CD4-positive, alpha-beta T cell treated with Interleukin-15 for 4 hours (primary cell): ENCODE measurements at regions not wholly inside any gene's neighbourhood (a gene's known extent, or its start where the extent isn't known, plus 50 kb on each side); places are given as distances from the start of the nearest gene placed in this dataset.

Experiments
- DNase-seq: peaks from one replicate; pipeline ENCODE4 v3.0.0-alpha.2; 2020; ENCODE audit warnings: low spot score

DNA sequence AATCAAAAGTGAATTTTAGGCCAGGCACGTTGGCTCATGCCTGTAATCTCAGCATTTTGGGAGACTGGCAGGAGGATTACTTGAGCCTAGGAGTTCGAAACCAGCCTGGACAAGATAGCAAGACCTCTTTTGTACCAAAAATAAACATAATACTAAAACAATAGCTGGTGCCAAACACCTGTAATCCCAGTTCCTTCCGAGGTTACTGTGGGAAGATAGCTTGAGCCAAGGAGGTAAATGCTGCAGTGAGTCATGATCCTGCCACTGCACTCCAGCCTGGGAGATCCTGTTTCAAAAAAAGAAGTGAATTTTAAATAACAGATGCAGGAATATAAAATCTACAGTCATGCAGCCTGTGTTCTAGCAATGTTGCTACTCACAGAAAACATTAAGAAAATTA is 488.3 kb downstream of the PPARGC1A start:
- no peak for DNase-seq

DNA sequence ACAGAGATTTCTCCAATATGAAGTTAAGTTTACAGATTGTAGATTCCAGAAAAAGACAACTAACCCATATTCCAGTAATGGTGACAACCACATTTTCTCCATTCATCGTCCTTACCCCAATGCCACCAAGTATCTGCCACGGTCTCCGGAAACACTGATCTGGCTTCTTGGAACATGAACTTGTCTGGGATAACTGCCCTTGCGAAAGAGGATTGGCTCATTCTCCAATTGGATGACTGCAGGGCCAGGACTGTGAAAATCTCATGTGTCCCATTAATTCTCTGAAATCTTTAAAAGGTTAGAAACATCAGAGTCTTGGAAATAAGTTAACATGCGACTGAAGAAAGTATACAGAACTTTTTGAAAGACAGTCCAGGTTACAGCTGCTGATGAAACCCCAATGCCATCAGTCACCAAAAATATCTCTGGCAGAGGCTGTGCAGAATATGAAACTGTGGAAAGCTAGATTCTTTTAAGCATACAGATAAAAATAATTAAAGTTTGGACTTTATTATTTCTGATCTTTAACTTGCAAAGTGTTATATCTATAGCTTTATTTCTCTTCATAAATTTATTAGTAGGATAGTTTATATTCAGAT is 496.9 kb downstream of the PPARGC1A start:
- DNase-seq = no peak

DNA sequence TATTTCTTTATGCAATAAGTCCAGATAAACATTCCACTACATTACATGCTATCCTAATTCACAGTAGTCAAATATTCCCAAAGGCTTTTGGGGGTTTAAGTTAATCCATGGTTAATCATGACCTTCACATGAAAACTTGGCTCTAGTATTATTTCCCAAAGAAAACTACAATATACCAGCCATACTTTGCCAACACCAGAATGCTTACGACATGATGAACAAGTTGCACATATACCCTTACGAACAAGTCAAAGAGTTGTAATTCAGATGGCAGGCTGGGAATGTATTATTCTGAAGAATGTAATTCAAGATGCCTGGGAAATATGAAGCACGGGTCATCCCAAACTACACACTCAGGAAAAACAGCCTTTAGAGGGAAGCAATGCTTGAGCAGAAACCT is 499.6 kb downstream of the PPARGC1A start:
- DNase-seq = no peak

DNA sequence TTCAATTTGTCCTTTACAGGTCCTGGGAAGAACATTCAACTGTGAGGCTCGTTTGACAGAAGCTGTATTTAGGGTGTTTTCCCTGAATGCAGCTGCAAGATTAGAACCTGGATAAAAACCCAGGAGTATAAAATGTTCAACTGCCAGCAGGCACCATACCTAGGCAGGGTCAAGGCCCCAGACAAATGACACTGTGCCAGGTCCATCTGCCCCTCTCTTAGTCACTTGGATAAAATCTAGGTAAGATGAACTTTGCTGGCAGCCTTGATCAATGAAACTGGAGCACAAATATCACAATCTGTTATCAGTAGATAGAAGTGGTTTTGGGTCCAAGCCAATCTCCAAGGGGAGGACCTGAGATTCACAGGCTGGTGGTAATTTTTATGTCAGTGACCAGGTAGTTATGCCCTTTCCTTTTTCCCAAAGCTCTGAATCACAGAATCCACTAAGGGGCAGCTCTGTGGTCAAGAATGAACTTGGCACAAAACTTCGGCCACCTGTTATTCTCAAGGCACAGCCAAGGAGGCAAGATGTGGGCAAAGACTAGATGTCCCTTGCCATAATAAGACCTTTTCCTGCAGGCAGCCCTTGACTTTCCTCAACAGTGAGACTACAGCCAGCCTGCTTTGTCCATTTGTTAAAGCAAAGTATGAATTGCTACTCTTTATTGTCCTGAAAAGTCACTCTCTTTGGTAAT is 501.0 kb downstream of the PPARGC1A start:
- no peak for DNase-seq

DNA sequence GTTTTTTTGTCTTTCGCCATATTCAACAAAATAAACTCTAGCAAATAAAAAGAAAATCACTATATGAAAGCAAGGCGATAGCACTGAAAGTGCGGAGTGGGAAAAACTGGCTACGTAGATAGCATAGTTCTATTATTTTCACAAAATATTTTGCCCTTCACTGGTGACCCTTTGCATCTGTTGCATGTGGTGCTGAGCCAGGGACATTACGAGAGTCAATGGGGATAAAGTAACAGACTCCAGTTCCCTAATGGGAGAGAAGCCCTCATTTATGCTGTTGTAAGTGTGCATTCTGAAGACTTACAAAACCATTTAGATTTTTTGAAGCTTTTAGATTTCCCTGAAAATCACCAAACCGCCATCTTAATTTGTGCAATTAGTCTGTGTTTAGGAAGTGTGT is 501.6 kb downstream of the PPARGC1A start:
- no peak for DNase-seq

DNA sequence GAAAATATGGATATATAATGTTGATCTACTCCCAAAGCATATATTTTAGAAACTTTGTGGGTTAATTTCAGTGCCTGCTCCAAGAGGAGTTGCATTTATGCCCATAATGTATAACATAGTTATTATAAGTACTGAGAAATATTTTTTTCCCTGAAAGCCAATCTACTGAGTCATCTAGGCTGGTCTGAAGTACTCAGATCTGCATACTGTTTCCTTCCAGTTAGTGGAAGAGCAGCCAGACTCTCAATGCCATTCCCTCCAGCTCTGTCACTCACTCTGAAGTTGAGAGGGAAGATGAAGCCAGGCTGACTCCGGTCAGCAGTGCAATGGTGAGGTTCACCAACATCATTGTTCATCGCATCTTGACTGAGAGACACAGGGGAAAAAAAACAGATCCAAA is 505.1 kb downstream of the PPARGC1A start:
- no peak for DNase-seq

DNA sequence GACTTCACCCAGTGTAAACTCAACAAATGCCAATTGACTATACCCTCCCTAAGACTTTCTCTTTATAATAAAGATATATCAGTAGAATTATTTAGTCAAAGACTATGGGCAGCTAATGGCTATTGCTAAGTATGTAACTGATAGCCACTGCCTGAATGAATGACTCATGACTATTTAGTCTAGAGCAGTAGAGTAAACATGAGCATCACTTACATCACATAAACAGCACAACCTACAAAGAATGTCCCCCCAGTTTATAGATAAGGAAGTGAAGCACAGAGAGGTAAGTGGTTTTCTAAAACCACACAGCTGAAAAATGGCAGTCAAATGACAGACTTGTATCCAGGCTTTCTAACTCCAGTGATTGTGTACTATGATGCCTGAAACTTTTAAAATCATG is 507.0 kb downstream of the PPARGC1A start:
- DNase-seq = no peak

DNA sequence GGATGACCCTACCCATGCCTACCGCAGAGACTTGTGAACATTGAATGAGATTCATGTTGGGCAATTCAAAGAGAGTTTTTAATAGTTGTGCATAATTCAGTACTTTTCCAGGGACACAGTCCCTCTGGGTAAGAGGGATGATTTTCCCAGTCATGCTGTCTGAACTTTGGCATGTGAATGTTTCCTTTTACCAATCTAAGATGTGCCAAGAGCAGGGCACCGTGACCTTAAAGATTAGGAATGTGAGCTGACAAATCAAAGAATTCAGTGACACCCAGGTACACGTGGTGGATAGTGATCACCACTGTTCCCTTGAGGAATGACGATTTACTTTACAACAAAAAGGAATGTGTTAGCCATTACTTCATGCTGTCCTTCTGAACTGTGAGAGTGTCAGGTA is 515.6 kb downstream of the PPARGC1A start:
- DNase-seq = no peak

DNA sequence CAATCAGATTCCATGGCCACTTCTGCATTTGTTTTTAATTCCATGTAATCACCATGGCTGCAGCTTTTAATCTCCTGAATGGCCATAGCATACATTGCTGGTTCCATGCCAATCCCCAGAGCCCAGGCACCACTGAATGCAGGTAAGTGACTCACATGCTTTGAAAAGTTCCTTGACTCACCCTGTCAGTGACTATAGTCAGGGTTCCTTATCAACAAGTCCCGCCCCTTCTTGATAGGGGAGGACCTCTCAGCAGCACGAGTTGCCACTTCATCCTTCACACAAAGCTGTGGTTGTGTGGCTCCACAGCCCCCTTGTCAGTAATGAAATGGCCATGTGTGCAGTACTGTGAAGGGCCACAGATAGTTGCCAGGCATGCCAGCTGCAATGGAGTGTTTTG is 516.6 kb downstream of the PPARGC1A start:
- DNase-seq = no peak

DNA sequence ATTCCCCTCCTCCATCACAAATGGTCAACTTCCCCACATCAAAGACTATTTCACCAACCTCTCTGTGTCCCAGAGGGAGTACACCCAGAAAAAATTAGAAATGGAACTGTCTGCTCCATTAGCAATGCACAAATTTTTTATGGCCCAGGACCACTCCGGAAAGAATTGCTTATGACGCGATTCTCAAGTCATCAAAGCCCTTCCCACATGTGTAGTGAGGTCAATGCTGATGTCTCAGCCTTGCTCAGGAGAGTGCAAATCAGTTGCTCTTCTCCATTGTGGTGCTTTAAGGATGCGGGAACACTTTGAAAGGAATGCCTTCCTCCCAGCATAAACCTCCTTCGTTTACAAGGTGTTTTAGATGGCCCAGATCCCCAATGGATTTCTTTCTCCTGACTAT is 518.3 kb downstream of the PPARGC1A start:
- no peak for DNase-seq

DNA sequence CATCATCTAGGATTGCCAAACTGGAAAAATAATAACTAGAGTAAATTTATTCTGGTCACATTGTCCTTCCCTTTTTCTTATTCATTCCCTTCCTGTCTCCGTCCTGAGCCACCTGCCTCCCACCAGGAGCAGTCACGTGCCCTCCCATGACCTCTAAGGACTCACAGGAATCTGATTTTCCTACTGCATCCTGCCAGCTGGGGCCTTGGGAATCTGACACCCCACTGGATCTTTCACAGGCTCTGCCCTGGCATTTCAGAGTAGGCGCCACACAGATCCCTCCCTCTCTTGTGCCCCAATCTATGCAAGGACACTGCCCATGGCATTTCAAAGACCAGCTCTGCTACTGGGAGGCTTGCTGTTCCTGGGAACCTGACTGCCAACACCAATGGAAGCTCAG is 520.5 kb downstream of the PPARGC1A start:
- no peak for DNase-seq

DNA sequence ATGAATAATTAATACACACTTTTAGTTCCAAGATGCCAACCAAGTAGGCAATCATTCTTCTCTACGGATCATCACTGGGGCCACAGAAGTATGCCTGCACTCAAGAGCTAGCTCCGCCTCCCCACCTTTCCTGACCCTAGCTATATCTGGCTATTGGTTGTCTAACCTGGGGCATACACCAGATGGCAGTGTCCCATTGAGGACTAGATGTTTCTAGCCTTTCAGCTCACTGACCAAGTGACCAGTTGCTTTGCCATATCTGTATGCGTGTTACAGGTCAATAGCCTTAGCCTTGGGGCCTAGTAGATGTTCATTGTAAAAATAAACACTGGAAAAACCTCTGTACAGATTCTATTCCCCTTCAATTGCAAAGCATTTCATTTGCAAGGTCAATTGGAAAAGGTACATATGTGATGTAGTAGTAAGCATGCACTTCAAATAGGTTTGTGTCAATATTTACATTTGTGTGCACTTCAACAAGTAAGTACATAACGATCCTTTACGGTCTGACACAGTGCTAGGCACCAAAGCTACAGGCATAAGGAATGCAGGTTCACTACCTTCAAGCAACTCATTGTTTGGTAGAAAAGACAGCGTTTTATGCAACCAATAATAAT is 521.7 kb downstream of the PPARGC1A start:
- DNase-seq = no peak

DNA sequence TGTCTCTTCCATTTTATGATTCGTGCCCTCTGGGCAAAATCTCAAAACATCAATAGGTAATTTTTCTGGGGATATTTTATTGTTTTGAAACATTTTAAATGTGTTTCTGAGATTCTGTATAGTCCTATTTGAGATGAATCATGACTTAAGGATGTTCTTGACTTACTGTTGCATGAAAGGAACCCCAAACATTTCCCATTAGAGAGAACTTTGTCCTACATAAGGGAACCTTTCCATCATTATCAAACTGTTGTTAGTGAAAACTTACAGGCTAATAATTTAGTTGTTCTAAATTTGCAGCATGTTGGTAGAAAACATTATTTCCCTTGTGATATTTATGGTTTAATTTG is 523.3 kb downstream of the PPARGC1A start:
- DNase-seq = no peak

DNA sequence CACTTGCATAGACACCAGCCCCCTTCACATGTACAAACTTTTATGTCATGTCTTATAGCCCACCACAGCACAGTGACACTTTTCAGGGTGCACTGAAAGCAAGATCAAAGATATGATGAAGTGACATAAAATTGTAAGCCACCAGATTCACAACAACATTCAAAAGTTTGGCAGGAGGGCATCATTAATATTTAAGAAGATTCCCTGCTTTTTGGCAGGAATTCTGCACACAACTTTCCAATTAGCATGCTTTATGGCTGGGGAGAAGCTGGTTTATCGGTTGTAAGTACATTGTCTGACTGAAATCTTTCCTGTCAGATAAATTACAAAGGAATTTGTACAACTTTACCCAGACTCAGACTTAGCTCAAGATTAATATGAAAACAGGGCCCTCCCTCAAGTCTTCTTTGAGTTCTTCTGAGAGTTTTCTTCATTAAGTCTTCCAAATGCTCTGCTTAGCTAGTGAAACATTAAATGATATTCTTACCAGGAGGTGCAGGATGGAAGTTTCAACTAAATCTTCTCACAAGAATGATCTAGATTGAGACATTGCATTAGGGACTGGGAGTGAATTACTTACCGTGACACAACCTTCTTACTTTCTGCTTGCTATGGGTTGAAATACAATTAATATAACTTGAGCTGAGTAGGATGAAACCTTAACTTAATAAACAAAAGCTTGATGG is 523.8 kb downstream of the PPARGC1A start:
- no peak for DNase-seq

DNA sequence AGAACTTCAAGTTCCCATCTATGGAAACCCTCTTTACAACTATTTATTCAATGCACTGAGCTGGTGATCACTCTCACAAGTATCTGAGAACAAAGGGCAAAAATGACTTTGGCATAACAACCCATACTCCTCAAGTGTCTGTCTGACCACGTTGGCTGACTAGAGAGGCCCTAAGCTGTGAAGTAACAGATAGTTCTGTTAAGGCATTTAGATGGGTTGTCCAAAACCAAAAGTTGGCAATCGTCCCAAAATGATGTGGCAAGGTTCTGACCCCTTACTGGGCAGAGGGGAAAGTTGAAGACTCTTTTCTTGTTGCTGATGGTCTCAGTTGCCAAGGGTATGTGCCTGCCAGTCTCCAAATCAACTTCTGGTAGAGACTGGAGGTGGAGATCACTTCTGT is 524.8 kb downstream of the PPARGC1A start:
- DNase-seq = no peak

DNA sequence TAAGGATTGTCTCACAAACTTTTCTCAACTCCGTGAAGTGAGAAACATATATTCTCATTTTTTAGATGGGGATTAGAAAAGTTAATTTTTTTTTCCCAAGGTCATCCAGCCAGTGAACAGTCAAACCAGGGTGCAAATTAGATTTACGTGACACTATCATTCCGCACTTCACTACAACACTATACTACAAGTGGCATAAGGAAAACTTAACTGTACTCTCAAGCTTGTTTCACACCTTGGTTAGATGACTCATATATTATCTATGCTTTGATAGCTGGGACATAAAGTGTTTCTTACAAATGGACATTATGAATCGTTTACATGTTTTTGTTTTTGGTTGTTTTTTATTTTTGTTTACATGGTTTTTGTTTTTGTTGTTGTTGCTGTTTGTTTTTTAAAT is 525.7 kb downstream of the PPARGC1A start:
- DNase-seq = no peak

DNA sequence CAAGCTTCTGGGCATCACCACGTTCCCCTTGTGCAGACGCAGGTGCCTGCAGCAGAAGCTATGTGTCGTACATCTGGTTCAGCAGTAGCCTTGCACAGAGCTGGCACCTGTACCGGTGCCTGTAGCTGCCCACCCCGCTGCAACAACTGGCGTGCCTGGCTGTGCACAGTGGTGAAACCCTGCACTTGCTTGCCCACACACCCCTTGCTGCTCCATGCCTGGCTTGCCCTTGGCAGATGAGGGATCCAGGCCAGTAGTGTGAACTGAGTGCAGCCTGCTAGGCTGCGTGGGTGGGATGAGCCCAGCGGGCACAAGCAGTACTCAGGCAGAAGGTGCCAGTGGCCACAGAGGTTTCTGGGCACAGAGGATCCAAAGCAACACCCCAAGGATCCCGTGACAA is 528.4 kb downstream of the PPARGC1A start:
- no peak for DNase-seq

DNA sequence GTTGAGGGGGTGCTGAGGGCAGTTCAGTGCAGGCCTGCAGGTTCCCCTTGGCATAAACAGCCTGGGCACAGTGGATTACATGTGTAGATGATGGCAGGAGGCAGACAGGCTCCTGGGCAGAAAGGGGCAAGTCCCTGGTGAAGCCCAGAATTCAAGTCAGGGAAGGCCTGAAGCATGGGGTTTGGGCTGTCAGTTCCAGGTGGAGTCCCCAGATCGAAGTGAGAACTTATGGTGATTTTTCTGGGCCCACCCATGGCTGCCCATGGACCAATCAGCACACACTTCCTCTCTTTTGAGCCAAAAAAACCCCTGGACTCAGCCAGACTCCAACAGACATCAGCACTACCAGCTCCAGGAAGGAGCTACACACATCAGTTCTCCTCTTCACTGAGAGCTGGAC is 529.1 kb downstream of the PPARGC1A start:
- no peak for DNase-seq

DNA sequence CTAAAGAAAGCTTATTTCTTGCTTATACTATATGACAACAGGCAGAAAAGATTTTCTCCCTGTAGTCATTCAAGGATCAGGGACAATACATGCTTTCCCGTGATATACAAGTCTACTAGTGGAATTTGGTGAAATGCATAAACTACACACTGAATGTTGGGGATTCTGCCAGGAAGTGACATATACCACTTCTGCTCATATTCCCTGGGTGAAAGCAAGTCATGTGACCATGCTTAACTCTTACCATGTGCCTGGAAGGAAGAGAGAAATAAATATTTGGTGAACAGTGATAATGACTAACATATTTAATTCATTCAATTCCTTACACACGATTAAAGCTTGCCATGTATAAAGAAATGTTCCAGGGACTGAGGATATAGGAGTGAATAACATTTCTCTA is 534.6 kb downstream of the PPARGC1A start:
- no peak for DNase-seq

DNA sequence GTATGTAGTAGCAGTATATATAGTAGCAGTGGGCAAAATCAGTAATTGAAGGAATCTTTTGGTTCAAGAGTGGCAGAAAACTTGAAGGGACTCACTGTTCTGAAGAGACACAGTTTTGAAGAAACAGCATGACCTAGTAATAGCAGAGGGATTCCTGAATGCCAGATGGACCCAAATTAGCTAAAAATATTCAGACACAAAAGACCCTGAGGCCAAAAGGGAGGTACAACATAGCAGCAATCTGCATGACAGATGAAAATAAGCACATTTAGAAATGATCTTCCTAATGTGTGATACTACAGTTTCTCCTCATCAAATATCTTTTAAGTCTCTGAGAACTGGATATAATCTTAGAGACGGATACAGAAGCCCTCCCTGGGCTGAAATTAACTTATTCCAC is 536.6 kb downstream of the PPARGC1A start:
- DNase-seq = no peak

DNA sequence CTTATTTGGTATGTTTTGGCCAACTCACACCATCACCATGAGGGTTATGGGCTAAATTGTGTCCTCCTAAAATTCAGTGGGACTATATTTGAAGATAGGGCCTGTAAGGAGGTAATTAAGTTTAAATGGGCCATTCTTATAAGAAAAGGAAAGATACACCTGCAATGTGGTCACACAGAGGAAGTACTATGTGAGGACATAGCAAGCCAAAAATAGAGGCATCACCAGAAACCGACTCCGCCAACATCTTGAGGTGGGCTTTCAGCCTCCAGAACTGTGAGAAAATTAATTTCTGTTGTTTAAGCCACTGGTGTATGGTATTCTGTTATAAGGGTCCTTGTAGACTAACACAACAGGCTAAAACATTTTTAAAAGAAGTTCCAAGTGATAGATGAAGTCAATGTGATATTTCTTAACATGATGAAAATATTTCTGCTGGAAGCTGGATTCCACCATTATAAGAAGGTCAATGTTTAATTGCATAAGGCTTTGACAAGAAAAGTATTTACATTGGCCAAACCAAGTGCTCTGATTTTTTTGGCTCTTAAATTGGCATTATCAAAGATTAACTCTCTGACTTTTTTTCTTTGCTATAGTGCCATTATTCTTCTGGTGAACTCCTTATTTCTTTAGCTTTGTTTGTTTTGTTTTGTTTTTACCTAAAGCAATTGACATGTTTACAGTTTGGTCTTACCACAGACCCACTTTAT is 540.9 kb downstream of the PPARGC1A start:
- DNase-seq = no peak

DNA sequence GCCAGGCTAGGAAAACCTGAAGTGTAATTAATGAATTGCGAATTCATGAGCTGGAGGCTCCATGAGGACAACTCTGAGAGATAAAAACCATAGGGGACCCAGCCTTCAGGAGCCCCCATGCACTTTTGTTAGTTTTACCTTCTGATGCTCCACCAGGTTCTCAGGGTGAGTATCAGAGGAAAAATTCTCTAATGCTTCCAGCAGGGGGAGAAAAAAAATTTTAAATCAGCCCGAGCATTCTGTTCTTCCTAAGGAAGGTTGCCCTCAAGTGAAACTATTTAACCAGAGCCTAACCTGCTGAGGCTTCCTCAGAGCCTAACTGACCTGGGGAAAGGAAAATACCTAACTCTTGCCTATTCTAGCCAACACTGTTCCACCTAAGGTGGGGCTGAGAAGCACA is 552.6 kb downstream of the PPARGC1A start:
- no peak for DNase-seq
